Gastrocnemius medialis (tissue), 4 donors: ENCODE measurements at regions not wholly inside any gene's neighbourhood (a gene's known extent, or its start where the extent isn't known, plus 50 kb on each side); places are given as distances from the start of the nearest gene placed in this dataset.

Experiments
- ATAC-seq, 2 donors: fragments of 150-250 bp; one replicate each; pipeline ENCODE4 v1.9.1; 2016
- DNase-seq, 2 donors: peaks; one replicate each; pipeline ENCODE4 v3.0.0-alpha.2; 2019
- H3K27ac ChIP-seq, 4 donors: fragments of 200-600 bp; sonication (generic); 1 replicate in 1 of 4; 2 replicates in 3 of 4; pipeline ENCODE4 v1.5.1; 2016 to 2018; ENCODE audit warnings: mild to moderate bottlenecking in 2 of 4, moderate library complexity in 1 of 4
- H3K27me3 ChIP-seq, 3 donors: fragments of 200-600 bp; sonication (generic) in 2 of 3; 1 replicate in 1 of 3; 2 replicates in 2 of 3; pipeline versions ENCODE4 v1.5.1 to v1.6.0; 2016 to 2019; ENCODE audit warnings: mild to moderate bottlenecking in 1 of 3, moderate library complexity in 1 of 3
- H3K36me3 ChIP-seq, 2 donors: fragments of 200-600 bp; sonication (generic) in 1 of 2; one replicate each; pipeline ENCODE4 v1.5.1; 2017 to 2018
- H3K4me1 ChIP-seq, 2 donors: fragments of 200-600 bp; sonication (generic) in 1 of 2; one replicate each; pipeline ENCODE4 v1.5.1; 2016 to 2017; ENCODE audit warnings: mild to moderate bottlenecking in 2 of 2
- H3K4me3 ChIP-seq, 4 donors: fragments of 200-600 bp; sonication (generic) in 3 of 4; 1 replicate in 1 of 4; 2 replicates in 3 of 4; pipeline ENCODE4 v1.5.1; 2016 to 2019; ENCODE audit warnings: mild to moderate bottlenecking in 2 of 4
- H3K9me3 ChIP-seq, 3 donors: fragments of 200-600 bp; sonication (generic) in 2 of 3; 1 replicate in 1 of 3; 2 replicates in 2 of 3; pipeline ENCODE4 v1.5.1; 2016 to 2019
- CTCF ChIP-seq, 5 experiments: fragments of 450-650 bp in 3 of 5; fragments of 200-600 bp in 2 of 5; sonication (generic) in 2 of 5; IDR thresholded peaks in 4 of 5; conservative IDR thresholded peaks in 1 of 5; 1 replicate in 4 of 5; 2 replicates in 1 of 5; pipeline ENCODE4 v1.5.1; 2016 to 2019; ENCODE audit warnings: antibody characterized with exemption in 5 of 5, mild to moderate bottlenecking in 3 of 5, moderate library complexity in 3 of 5
- POLR2A ChIP-seq, 2 donors: fragments of 450-650 bp; IDR thresholded peaks; one replicate each; pipeline ENCODE4 v1.6.1; 2017; ENCODE audit warnings: antibody characterized with exemption in 2 of 2, mild to moderate bottlenecking in 2 of 2, moderate library complexity in 2 of 2
- in situ Hi-C, 4 donors: fragments of 200-750 bp; cut with MboI; loops; one replicate each; pipeline versions ENCODE4 v1.15.0 to v1.8.0; 2017; ENCODE audit warnings: low sequenced_read_pairs in 4 of 4
- intact Hi-C: fragments of 100-400 bp; cut with DNase I; formaldehyde crosslinking; loops from one replicate; pipeline ENCODE4 v1.15.1; 2023; ENCODE audit warnings: low total_unique reads

GRCh38 chr5:74355041-74355824, 285.3 kb downstream of the ENC1 start:
- no peak for DNase-seq
- H3K4me3 ChIP-seq: no peak overlapping the region
- in situ Hi-C loops (no loop called here), intact Hi-C loops (no loop called here)
- no peaks in the 10 kb centered on the region for H3K4me1 ChIP-seq
- no peak for ATAC-seq
- H3K27me3 ChIP-seq: no peaks in the 10 kb centered on the region
- no peak overlapping the region for H3K27ac ChIP-seq
- H3K9me3 ChIP-seq: no peaks in the 10 kb centered on the region
- H3K36me3 ChIP-seq: no peaks in the 10 kb centered on the region
- TF ChIP-seq POLR2A (IDR thresholded peaks at IDR 0.05): no peak
- no peak for TF ChIP-seq CTCF (IDR thresholded peaks at IDR 0.05 in 4 of 5, conservative IDR thresholded peaks at IDR 0.05 in 1 of 5)

GRCh38 chr5:74352256-74352655, 288.3 kb downstream of the ENC1 start:
- in situ Hi-C loops: no loop called here

GRCh38 chr5:74342948-74343682, 297.4 kb downstream of the ENC1 start:
- in situ Hi-C loops: no loop called here

More at GRCh38 chr5:74352256-74352655, 288.3 kb downstream of the ENC1 start:
- intact Hi-C loops: no loop called here
- Histone ChIP-seq H3K4me1 (no peaks in the 10 kb centered on the region), H3K27me3 (no peaks in the 10 kb centered on the region), H3K9me3 (no peaks in the 10 kb centered on the region), H3K36me3 (no peaks in the 10 kb centered on the region), H3K27ac (no peak overlapping the region), H3K4me3 (no peak overlapping the region)
- ATAC-seq: no peak
- DNase-seq: no peak
- TF ChIP-seq POLR2A (IDR thresholded peaks at IDR 0.05) (no peak), CTCF (IDR thresholded peaks at IDR 0.05 in 4 of 5, conservative IDR thresholded peaks at IDR 0.05 in 1 of 5) (no peak)

GRCh38 chr5:74342182-74342581, 298.3 kb downstream of the ENC1 start:
- no peak overlapping the region for H3K27ac ChIP-seq
- DNase-seq (no peak), ATAC-seq (no peak)
- H3K4me3 ChIP-seq: no peak overlapping the region
- no peaks in the 10 kb centered on the region for H3K4me1 ChIP-seq
- in situ Hi-C loops: no loop called here
- no peaks in the 10 kb centered on the region for H3K27me3 ChIP-seq
- intact Hi-C loops: no loop called here
- H3K36me3 ChIP-seq: no peaks in the 10 kb centered on the region
- TF ChIP-seq POLR2A (IDR thresholded peaks at IDR 0.05): no peak
- no peak for TF ChIP-seq CTCF (IDR thresholded peaks at IDR 0.05 in 4 of 5, conservative IDR thresholded peaks at IDR 0.05 in 1 of 5)
- no peaks in the 10 kb centered on the region for H3K9me3 ChIP-seq

More at GRCh38 chr5:74342948-74343682, 297.4 kb downstream of the ENC1 start:
- no peak for DNase-seq
- ATAC-seq: no peak
- Histone ChIP-seq H3K4me1 (no peaks in the 10 kb centered on the region), H3K27ac (no peak overlapping the region), H3K36me3 (no peaks in the 10 kb centered on the region), H3K27me3 (no peaks in the 10 kb centered on the region), H3K9me3 (no peaks in the 10 kb centered on the region), H3K4me3 (no peak overlapping the region)
- TF ChIP-seq POLR2A (IDR thresholded peaks at IDR 0.05) (no peak), CTCF (IDR thresholded peaks at IDR 0.05 in 4 of 5, conservative IDR thresholded peaks at IDR 0.05 in 1 of 5) (no peak)
- intact Hi-C loops: no loop called here
